A549 (cell line): ENCODE measurements at regions not wholly inside any gene's neighbourhood (a gene's known extent, or its start where the extent isn't known, plus 50 kb on each side); places are given as distances from the start of the nearest gene placed in this dataset.

Experiments used
- EP300 ChIP-seq, 2 experiments: fragments of >200 bp; sonication (Bioruptor Twin); formaldehyde crosslinking; IDR thresholded peaks; 2 replicates in 1 of 2; 3 replicates in 1 of 2; pipeline ENCODE4 v1.6.1; 2016 to 2017
- POLR2A ChIP-seq: IDR thresholded peaks from 2 replicates; pipeline ENCODE4 v1.6.1; 2012; ENCODE audit warnings: mild to moderate bottlenecking, low read length
- RFX5 ChIP-seq: fragments of 450-650 bp; IDR thresholded peaks from 2 replicates; pipeline ENCODE4 v1.7.1; 2014; ENCODE audit warnings: antibody characterized with exemption, mild to moderate bottlenecking, moderate library complexity
- TF ChIP-seq, protein P1 (sequence below): fragments of >200 bp; sonication (Bioruptor Twin); formaldehyde crosslinking; IDR thresholded peaks from 3 replicates; pipeline ENCODE4 v1.6.1; 2016
- TF ChIP-seq, protein P2 (sequence below): fragments of >200 bp; sonication (Bioruptor Twin); formaldehyde crosslinking; IDR thresholded peaks from 3 replicates; pipeline ENCODE4 v1.5.1; 2016

DNA sequence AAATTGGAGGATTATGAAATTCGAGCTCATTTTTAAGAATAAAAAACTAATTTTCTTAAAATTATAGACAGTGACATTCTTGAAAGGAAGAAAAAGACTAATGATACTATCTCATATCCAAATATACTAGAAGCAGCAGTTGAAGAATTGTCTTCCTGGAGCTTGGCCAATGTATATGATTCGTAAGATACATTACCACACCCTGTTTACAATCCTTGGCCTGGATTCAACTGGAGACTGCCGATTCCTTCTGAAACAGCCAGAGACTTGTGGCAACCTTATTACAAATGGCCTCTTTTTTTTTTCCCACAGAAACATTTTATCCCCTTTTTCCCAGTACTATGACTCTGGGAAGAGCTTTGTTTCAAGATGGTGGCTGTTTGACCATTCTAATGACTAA lies 571.2 kb upstream of the FAT1 start:
- no peak for TF ChIP-seq POLR2A
- TF ChIP-seq, protein P1, sequence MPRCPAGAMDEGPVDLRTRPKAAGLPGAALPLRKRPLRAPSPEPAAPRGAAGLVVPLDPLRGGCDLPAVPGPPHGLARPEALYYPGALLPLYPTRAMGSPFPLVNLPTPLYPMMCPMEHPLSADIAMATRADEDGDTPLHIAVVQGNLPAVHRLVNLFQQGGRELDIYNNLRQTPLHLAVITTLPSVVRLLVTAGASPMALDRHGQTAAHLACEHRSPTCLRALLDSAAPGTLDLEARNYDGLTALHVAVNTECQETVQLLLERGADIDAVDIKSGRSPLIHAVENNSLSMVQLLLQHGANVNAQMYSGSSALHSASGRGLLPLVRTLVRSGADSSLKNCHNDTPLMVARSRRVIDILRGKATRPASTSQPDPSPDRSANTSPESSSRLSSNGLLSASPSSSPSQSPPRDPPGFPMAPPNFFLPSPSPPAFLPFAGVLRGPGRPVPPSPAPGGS: no peak
- no peak for TF ChIP-seq EP300 (IDR thresholded peaks at IDR 0.05)
- TF ChIP-seq, protein P2, sequence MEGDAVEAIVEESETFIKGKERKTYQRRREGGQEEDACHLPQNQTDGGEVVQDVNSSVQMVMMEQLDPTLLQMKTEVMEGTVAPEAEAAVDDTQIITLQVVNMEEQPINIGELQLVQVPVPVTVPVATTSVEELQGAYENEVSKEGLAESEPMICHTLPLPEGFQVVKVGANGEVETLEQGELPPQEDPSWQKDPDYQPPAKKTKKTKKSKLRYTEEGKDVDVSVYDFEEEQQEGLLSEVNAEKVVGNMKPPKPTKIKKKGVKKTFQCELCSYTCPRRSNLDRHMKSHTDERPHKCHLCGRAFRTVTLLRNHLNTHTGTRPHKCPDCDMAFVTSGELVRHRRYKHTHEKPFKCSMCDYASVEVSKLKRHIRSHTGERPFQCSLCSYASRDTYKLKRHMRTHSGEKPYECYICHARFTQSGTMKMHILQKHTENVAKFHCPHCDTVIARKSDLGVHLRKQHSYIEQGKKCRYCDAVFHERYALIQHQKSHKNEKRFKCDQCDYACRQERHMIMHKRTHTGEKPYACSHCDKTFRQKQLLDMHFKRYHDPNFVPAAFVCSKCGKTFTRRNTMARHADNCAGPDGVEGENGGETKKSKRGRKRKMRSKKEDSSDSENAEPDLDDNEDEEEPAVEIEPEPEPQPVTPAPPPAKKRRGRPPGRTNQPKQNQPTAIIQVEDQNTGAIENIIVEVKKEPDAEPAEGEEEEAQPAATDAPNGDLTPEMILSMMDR: no peak
- TF ChIP-seq RFX5: no peak
